ENCODE measurements at regions not wholly inside any gene's neighbourhood (a gene's known extent, or its start where the extent isn't known, plus 50 kb on each side); places are given as distances from the start of the nearest gene placed in this dataset.

GRCh38 chr5:56456002-56456401 is 222.9 kb upstream of the ANKRD55 start:
- TF ChIP-seq CTCF (IDR thresholded peaks at IDR 0.05): no peak
- H3K4me1 ChIP-seq: no peaks in the 10 kb centered on the region
- H3K27ac ChIP-seq: no peak overlapping the region
- H3K36me3 ChIP-seq: no peaks in the 10 kb centered on the region
- no peaks in the 10 kb centered on the region for H3K27me3 ChIP-seq
- H3K9me3 ChIP-seq: no peaks in the 10 kb centered on the region
- intact Hi-C loops (cut with DNase I): no loop called here
- ATAC-seq: no peak
- DNase-seq: no peak
- H3K4me3 ChIP-seq: no peak overlapping the region

DNA sequence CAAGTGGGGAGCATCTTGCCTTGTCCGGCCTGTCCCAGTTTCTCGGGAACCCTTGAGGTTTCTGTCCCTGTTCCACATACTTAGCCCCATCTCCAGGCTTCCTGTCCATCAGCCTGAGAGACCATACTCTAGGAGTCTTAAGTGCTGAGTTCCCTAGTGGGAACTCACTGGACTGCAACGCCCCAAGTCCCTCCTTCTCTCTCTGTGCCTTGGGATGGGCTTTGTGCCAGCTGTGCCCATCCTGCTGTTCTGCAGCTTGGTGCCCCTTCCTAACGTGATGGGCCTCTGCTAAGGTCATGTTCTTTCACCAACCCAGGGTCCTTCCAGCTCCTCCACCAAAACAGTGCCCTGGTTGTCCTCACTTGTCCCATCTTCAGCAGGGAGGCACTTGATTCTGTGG is 222.3 kb upstream of the ANKRD55 start:
- intact Hi-C loops (cut with DNase I): no loop called here

GRCh38 chr5:56454219-56454862 is 221.2 kb upstream of the ANKRD55 start:
- Histone ChIP-seq H3K4me1 (no peaks in the 10 kb centered on the region), H3K27ac (no peak overlapping the region), H3K9me3 (no peaks in the 10 kb centered on the region), H3K27me3 (no peaks in the 10 kb centered on the region), H3K4me3 (no peak overlapping the region), H3K36me3 (no peaks in the 10 kb centered on the region)
- TF ChIP-seq CTCF (IDR thresholded peaks at IDR 0.05): no peak
- no peak for DNase-seq
- intact Hi-C loops (cut with DNase I): no loop called here
- ATAC-seq: no peak

More for the DNA sequence above, 222.3 kb upstream of the ANKRD55 start:
- no peak for TF ChIP-seq CTCF (IDR thresholded peaks at IDR 0.05)
- Histone ChIP-seq H3K27me3 (no peaks in the 10 kb centered on the region), H3K9me3 (no peaks in the 10 kb centered on the region), H3K36me3 (no peaks in the 10 kb centered on the region), H3K27ac (no peak overlapping the region), H3K4me1 (no peaks in the 10 kb centered on the region), H3K4me3 (no peak overlapping the region)
- ATAC-seq: no peak
- no peak for DNase-seq

GRCh38 chr5:56451742-56452141 is 218.6 kb upstream of the ANKRD55 start:
- intact Hi-C loops (cut with DNase I): no loop called here
- no peak overlapping the region for H3K4me3 ChIP-seq
- H3K36me3 ChIP-seq: no peaks in the 10 kb centered on the region
- H3K27me3 ChIP-seq: no peaks in the 10 kb centered on the region
- TF ChIP-seq CTCF (IDR thresholded peaks at IDR 0.05): no peak
- no peak for ATAC-seq
- DNase-seq: no peak
- H3K9me3 ChIP-seq: no peaks in the 10 kb centered on the region
- no peaks in the 10 kb centered on the region for H3K4me1 ChIP-seq
- no peak overlapping the region for H3K27ac ChIP-seq

DNA sequence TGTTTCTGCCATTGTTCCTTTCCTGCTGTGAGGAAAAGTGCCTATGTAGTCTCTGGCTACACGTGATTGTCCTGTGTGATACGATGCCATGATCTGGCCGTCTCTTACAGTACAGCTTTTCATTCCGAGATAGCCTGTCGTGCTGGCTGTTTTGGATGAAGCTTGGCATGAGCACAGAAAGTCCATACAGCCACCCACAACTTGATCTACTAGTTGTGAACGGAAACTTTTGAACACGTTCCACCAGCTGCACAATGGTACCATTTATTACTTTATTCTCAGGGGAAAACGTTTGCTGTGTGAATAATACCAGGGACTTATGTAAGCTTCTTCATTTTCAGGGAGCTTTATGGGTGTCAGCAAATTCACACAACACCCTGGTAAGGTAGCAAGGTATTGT is 217.6 kb upstream of the ANKRD55 start:
- intact Hi-C loops (cut with DNase I): no loop called here
- Histone ChIP-seq H3K4me1 (no peaks in the 10 kb centered on the region), H3K36me3 (no peaks in the 10 kb centered on the region), H3K4me3 (no peak overlapping the region), H3K27ac (no peak overlapping the region), H3K27me3 (no peaks in the 10 kb centered on the region), H3K9me3 (no peaks in the 10 kb centered on the region)
- ATAC-seq (no peak), DNase-seq (no peak)
- TF ChIP-seq CTCF (IDR thresholded peaks at IDR 0.05): no peak

Data from upper lobe of right lung (tissue), 1 donor.